ENCODE measurements at regions not wholly inside any gene's neighbourhood (a gene's known extent, or its start where the extent isn't known, plus 50 kb on each side); places are given as distances from the start of the nearest gene placed in this dataset.

DNA sequence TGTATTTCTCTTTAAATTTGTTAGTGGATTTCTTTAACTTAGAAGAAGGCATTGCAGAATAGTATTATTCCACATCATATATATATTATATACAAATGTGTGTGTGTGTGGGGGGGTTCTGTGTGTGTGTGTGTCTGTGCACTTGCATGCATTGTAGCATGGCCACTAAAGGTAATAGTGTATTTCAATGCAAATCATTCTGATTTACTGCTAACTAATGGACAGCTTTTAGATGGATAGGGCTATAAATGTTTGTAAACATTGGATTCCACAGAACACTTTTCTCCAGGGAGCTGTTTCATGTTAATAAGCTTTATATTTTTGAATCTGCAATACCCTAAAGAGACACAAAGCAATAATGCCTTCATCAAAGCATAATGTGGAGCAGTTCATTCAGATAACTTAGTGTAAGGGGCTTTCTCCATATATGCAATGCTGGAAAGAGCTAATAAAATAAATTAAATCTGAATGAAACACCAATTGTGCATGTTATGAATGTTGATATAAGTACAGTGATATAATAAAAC, 496.7 kb upstream of the CDH9 start:
- TF ChIP-seq, protein P1, sequence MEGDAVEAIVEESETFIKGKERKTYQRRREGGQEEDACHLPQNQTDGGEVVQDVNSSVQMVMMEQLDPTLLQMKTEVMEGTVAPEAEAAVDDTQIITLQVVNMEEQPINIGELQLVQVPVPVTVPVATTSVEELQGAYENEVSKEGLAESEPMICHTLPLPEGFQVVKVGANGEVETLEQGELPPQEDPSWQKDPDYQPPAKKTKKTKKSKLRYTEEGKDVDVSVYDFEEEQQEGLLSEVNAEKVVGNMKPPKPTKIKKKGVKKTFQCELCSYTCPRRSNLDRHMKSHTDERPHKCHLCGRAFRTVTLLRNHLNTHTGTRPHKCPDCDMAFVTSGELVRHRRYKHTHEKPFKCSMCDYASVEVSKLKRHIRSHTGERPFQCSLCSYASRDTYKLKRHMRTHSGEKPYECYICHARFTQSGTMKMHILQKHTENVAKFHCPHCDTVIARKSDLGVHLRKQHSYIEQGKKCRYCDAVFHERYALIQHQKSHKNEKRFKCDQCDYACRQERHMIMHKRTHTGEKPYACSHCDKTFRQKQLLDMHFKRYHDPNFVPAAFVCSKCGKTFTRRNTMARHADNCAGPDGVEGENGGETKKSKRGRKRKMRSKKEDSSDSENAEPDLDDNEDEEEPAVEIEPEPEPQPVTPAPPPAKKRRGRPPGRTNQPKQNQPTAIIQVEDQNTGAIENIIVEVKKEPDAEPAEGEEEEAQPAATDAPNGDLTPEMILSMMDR (IDR thresholded peaks at IDR 0.05; ENCODE audit: control extremely low read depth, extremely low read depth, low read depth, missing control alignments), result no peak
- ChIA-PET POLR2A (no interaction called here), CTCF (no interaction called here)
- no peak for DNase-seq (ENCODE audit: extremely low spot score)

DNA sequence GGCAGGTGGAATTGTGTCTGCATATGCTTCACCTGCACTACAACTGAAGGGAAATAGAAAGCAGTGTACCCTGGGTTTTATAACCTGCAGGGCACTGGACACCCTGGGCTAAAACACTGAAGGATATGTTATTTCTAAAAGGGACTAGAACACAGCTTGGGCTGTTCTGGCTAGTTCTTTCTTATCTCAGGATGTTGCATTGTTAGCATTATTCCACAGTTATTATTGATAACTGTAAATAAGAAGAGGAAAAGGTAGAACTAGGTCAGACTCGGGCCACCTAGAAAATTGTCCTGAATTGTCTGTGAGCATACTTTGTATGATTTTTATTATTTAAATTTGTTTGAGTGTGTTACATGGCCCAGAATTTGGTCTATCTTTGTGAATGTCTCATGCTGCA, 493.9 kb upstream of the CDH9 start:
- TF ChIP-seq, protein P1 (IDR thresholded peaks at IDR 0.05; ENCODE audit: control extremely low read depth, extremely low read depth, low read depth, missing control alignments), result no peak
- ChIA-PET POLR2A (no interaction called here), CTCF (no interaction called here)
- no peak for DNase-seq (ENCODE audit: extremely low spot score)

DNA sequence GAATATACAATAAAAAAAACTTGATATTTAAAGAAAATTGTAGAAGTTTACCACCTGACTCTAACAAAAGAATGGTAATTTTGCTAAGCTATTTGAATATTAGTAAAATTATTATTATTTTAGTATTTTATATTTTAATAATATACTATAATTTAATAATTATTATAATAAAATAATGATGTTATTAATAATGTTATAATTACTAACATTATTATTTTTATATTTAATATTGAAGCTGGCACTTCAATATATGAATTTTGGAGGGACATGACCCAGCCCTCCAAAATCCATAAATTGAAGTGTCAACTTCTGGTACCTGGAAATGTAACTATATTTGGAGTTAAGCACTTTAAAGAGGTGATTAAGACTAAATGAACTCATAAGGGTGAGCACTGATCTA, 486.1 kb upstream of the CDH9 start:
- ChIA-PET POLR2A (no interaction called here), CTCF (no interaction called here)
- TF ChIP-seq, protein P1 (IDR thresholded peaks at IDR 0.05; ENCODE audit: control extremely low read depth, extremely low read depth, low read depth, missing control alignments), result no peak
- no peak for DNase-seq (ENCODE audit: extremely low spot score)

DNA sequence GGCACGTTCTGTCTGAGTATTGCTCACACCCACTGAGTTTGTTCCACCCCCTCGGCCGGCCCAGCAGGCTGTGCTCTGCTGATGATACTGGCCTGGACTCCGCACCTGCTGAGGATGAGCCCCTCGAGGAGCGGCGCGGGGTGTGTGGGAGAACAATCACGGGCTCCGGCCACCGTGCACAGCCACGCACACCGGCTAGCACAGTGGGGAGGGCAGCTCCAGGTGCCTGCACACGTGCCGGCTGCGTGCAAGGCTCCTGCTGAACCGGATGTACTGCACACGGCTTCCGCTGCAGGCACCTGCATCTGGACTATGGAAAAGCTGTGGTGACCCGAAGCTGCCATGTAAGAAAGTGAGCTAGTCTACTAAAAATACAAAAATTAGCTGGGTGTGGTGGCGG, 485.2 kb upstream of the CDH9 start:
- CTCF ChIA-PET, result no interaction called here
- no peak for DNase-seq (ENCODE audit: extremely low spot score)
- POLR2A ChIA-PET, result no interaction called here
- TF ChIP-seq, protein P1 (IDR thresholded peaks at IDR 0.05; ENCODE audit: control extremely low read depth, extremely low read depth, low read depth, missing control alignments), result no peak

DNA sequence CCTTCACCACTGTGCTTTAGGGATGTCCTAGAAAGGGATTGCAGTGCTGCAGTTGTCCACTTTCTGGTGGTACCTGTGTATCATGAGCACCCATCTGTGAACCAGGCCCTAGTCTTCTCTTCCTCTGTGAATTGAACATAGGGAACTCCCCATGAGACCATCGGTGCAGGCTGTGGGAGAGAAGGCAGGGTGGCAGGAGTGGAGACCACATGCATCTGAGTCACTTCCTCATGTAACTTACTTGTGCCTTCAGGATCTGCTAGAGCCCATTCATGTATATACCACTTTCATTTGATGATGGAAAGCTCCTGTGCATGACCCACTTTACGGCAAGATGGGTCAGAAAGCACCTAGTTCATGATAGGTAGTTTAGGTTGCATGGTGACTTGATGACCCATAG, 478.1 kb upstream of the CDH9 start:
- CTCF ChIA-PET, result no interaction called here
- POLR2A ChIA-PET, result no interaction called here
- TF ChIP-seq, protein P1 (IDR thresholded peaks at IDR 0.05; ENCODE audit: control extremely low read depth, extremely low read depth, low read depth, missing control alignments), result no peak
- DNase-seq (ENCODE audit: extremely low spot score), result no peak

DNA sequence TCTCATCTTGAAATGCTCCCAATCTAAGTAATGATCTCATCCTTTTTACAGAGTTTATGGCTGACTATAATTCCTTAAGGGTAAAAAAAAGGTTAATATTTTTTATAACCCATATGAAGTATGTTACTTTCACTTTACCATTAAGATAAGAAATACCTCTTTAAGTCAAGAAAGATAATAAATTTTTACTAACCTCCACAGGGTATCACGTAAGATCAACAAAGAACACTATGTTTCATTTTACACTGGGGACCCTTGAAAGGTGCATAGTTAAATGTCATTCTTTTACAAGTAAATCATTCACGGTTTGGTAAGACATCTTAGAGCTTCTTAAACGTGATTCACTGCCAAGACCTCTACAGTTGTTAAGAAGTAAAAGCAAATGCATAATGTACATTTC, 472.7 kb upstream of the CDH9 start:
- TF ChIP-seq, protein P1 (IDR thresholded peaks at IDR 0.05; ENCODE audit: control extremely low read depth, extremely low read depth, low read depth, missing control alignments), result no peak
- DNase-seq (ENCODE audit: extremely low spot score), result no peak
- CTCF ChIA-PET, result interaction anchor here (1.0 kb wide), 1 partner anchor 10 kb away, joined by 3 read pairs; no protein-coding TSS in a partner anchor
- POLR2A ChIA-PET, result no interaction called here

DNA sequence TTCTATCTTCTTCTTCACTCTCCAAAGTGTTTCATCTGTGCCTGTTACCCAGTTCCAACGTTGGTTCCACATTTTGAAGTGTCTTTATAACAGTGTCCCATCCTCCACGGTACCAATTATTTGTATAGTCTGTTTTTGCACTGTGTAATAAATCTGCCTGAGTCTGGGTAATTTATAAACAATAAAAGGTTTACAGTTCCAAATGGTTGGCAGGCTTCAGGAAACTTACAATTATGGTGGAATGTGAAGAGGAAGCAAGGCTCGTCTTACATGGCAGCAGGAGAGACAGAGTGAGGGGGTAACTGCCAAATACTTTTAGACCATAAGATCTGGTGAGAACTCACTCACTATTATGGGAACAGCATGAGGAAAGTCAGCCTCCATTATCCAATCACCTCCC, 465.4 kb upstream of the CDH9 start:
- TF ChIP-seq, protein P1 (IDR thresholded peaks at IDR 0.05; ENCODE audit: control extremely low read depth, extremely low read depth, low read depth, missing control alignments), result no peak
- ChIA-PET POLR2A (no interaction called here), CTCF (interaction anchor here (0.8 kb wide), 1 partner anchor 16 kb away, joined by 3 read pairs; no protein-coding TSS in a partner anchor)
- DNase-seq (ENCODE audit: extremely low spot score), result no peak

Measured in GM10248 (cell line).